NB4 (cell line): ENCODE measurements at regions not wholly inside any gene's neighbourhood (a gene's known extent, or its start where the extent isn't known, plus 50 kb on each side); places are given as distances from the start of the nearest gene placed in this dataset.

ENCODE experiments used
- DNase-seq: peaks from one replicate; pipeline ENCODE4 v3.0.0; 2010; ENCODE audit warnings: low read depth
- H3K4me3 ChIP-seq: one replicate; pipeline ENCODE4 v1.5.1; 2011; ENCODE audit warnings: mild to moderate bottlenecking, low read depth, low read length, moderate library complexity
- CTCF ChIP-seq: IDR thresholded peaks from one replicate; pipeline ENCODE4 v1.5.1; 2012; ENCODE audit warnings: low read depth, low read length
- MAX ChIP-seq: IDR thresholded peaks from 2 replicates; pipeline ENCODE4 v1.6.1; 2011; ENCODE audit warnings: low read depth, low read length
- MYC ChIP-seq: IDR thresholded peaks from 2 replicates; pipeline ENCODE4 v1.6.1; 2011; ENCODE audit warnings: low read depth, low read length
- POLR2A ChIP-seq: IDR thresholded peaks from 2 replicates; pipeline ENCODE4 v1.6.1; 2011; ENCODE audit warnings: mild to moderate bottlenecking; ENCODE audit not compliant: insufficient read length; ENCODE audit errors: extremely low read depth

- TF ChIP-seq MYC (no peak), POLR2A (no peak), CTCF (no peak), MAX (no peak)
- H3K4me3 ChIP-seq: no peak overlapping the region
- no peak for DNase-seq
Measured at GRCh38 chr3:168618827-168619470, 523.2 kb upstream of the GOLIM4 start.

GRCh38 chr3:168617658-168618057 is 521.9 kb upstream of the GOLIM4 start:
- no peak for DNase-seq

GRCh38 chr3:168616915-168617314 is 521.2 kb upstream of the GOLIM4 start:
- DNase-seq: no peak
- no peak overlapping the region for H3K4me3 ChIP-seq
- TF ChIP-seq CTCF: no peak
- no peak for TF ChIP-seq MYC
- no peak for TF ChIP-seq POLR2A
- TF ChIP-seq MAX: no peak

More at GRCh38 chr3:168617658-168618057, 521.9 kb upstream of the GOLIM4 start:
- H3K4me3 ChIP-seq: no peak overlapping the region
- TF ChIP-seq MYC: no peak

- no peak for TF ChIP-seq POLR2A
- TF ChIP-seq MYC: no peak
- TF ChIP-seq CTCF: no peak
- no peak for TF ChIP-seq MAX
- H3K4me3 ChIP-seq: no peak overlapping the region
- DNase-seq: no peak
Measured at GRCh38 chr3:168615493-168616020, 519.8 kb upstream of the GOLIM4 start.

- no peak overlapping the region for H3K4me3 ChIP-seq
- TF ChIP-seq CTCF (no peak), POLR2A (no peak), MYC (no peak), MAX (no peak)
- no peak for DNase-seq
Measured at GRCh38 chr3:168613151-168613550, 517.4 kb upstream of the GOLIM4 start.

GRCh38 chr3:168612671-168613070 is 516.9 kb upstream of the GOLIM4 start:
- TF ChIP-seq MAX (no peak), CTCF (no peak), POLR2A (no peak), MYC (no peak)
- no peak overlapping the region for H3K4me3 ChIP-seq
- no peak for DNase-seq
